Spleen (tissue), 11 donors: ENCODE measurements at regions not wholly inside any gene's neighbourhood (a gene's known extent, or its start where the extent isn't known, plus 50 kb on each side); places are given as distances from the start of the nearest gene placed in this dataset.

ENCODE experiments used
- DNase-seq: peaks from one replicate; pipeline ENCODE4 v3.0.0-alpha.2; 2020
- H3K27ac ChIP-seq, 8 donors: fragments of 200-600 bp; sonication (generic) in 7 of 8; 1 replicate in 4 of 8; 2 replicates in 4 of 8; pipeline versions ENCODE4 v1.5.0 to v1.8.0; 2016 to 2021; ENCODE audit warnings: inconsistent platforms in 4 of 8, mild to moderate bottlenecking in 4 of 8, moderate library complexity in 1 of 8
- H3K27me3 ChIP-seq, 7 donors: fragments of 200-600 bp; sonication (generic) in 6 of 7; replicated peaks in 1 of 7; 1 replicate in 4 of 7; 2 replicates in 3 of 7; pipeline versions ENCODE4 v1.5.0 to v1.8.0; 2016 to 2021; ENCODE audit warnings: inconsistent platforms in 3 of 7, mild to moderate bottlenecking in 1 of 7
- H3K36me3 ChIP-seq, 6 donors: fragments of 200-600 bp; sonication (generic) in 5 of 6; 1 replicate in 4 of 6; 2 replicates in 2 of 6; pipeline versions ENCODE4 v1.5.0 to v1.8.0; 2016 to 2021; ENCODE audit warnings: inconsistent platforms in 2 of 6
- H3K4me1 ChIP-seq, 6 donors: fragments of 200-600 bp; sonication (generic) in 5 of 6; 1 replicate in 3 of 6; 2 replicates in 3 of 6; pipeline versions ENCODE4 v1.5.0 to v1.8.0; 2016 to 2021; ENCODE audit warnings: inconsistent platforms in 3 of 6
- H3K4me3 ChIP-seq, 8 donors: fragments of 200-600 bp; sonication (generic) in 7 of 8; 1 replicate in 4 of 8; 2 replicates in 4 of 8; pipeline versions ENCODE4 v1.5.0 to v1.8.0; 2016 to 2021; ENCODE audit warnings: inconsistent platforms in 4 of 8, mild to moderate bottlenecking in 4 of 8, moderate library complexity in 2 of 8
- H3K9me3 ChIP-seq, 8 donors: fragments of 200-600 bp; sonication (generic) in 7 of 8; 1 replicate in 4 of 8; 2 replicates in 4 of 8; pipeline versions ENCODE4 v1.5.0 to v1.8.0; 2016 to 2021; ENCODE audit warnings: inconsistent platforms in 4 of 8
- POLR2A ChIP-seq, 3 donors: fragments of 450-650 bp; IDR thresholded peaks; one replicate each; pipeline ENCODE4 v1.5.1; 2017; ENCODE audit warnings: antibody characterized with exemption in 3 of 3, mild to moderate bottlenecking in 1 of 3
- POLR2AphosphoS5 ChIP-seq, 3 donors: sonication (generic); formaldehyde crosslinking; IDR thresholded peaks; one replicate each; pipeline ENCODE4 v1.5.1; 2017; ENCODE audit warnings: antibody characterized with exemption in 3 of 3
- WGBS, 5 donors: extraction: QIAGEN DNeasy Blood & Tissue Kit in 3 of 5; methylation state at CpG; one replicate each; pipeline versions ENCODE4 v1.1.5 to v1.1.7; 2013 to 2018; 5-methylcytosine and 5-hydroxymethylcytosine counted together
- intact Hi-C: fragments of 100-400 bp; cut with DNase I; formaldehyde crosslinking; loops from one replicate; pipeline ENCODE4 v1.15.0; 2023; ENCODE audit warnings: low total_unique reads
- TF ChIP-seq, protein P1 (sequence below), 11 experiments: fragments of 200-600 bp in 7 of 11; fragments of 450-650 bp in 4 of 11; sonication (generic) in 4 of 11; IDR thresholded peaks in 8 of 11; conservative IDR thresholded peaks in 3 of 11; 1 replicate in 7 of 11; 2 replicates in 4 of 11; pipeline versions ENCODE4 v1.4.0 to v1.8.0; 2016 to 2021; ENCODE audit warnings: antibody characterized with exemption in 11 of 11, inconsistent platforms in 4 of 11, mild to moderate bottlenecking in 1 of 11
- donor health status: healthy with polysubstance abuse.
- donor health status: DM: no; HTN: no; CAD: no; lungs with moderate emphysema.
- donor health status: DM: no; HTN: no; CAD: no.
- donor health status: Bipolar disorder and iron deficiency.
- donor health status: healthy.
- donor health status: DM: no; HTN: no; CAD: no.
- donor health status: DM: yes; HTN: yes; CAD: no.

DNA sequence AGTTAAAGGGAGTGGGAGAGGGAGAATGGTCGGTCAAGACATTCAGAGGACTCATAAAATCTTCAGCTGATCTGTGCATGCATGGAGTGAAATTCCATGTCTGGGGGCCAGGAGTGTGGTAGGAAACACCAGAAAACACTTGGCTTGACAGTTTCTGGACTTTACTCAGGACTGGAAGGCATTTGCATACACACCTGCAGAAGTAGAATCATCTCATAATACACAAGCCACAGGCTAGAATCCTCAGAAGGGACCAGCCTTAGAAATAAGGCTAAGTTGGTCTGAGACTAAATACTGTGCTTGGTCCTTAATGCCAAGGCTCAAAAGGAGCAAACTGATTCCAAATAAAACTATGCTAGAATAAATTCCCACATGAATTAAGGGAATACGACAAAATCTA is 328.1 kb upstream of the KITLG start:
- intact Hi-C loops: no loop called here
- WGBS, 5 donors: 85 to 97% (median 93%) methylated on average over 2 of the region's 2 CpGs

DNA sequence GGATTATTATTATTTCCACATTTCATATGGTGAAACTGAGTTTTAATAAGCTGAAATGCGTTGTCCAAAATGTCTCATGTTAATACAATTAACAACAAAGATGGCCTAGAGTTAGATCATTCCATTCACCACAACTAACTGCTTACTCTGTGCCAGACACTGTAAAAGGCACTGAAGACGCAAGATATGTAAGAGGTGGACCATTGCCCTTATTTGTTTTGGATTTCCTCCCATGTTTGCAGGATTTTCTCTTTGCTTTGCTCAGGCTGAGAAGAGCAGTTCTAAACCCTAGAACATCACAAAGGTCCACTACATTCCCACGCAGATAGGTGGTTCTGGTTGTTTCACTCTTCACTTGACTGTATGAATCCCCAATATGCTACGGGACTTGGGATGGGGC is 324.4 kb upstream of the KITLG start:
- peaks cover 0 to 4% (median 0%) of the 10 kb centered on the region in 8 donors for H3K9me3 ChIP-seq
- TF ChIP-seq, protein P1, sequence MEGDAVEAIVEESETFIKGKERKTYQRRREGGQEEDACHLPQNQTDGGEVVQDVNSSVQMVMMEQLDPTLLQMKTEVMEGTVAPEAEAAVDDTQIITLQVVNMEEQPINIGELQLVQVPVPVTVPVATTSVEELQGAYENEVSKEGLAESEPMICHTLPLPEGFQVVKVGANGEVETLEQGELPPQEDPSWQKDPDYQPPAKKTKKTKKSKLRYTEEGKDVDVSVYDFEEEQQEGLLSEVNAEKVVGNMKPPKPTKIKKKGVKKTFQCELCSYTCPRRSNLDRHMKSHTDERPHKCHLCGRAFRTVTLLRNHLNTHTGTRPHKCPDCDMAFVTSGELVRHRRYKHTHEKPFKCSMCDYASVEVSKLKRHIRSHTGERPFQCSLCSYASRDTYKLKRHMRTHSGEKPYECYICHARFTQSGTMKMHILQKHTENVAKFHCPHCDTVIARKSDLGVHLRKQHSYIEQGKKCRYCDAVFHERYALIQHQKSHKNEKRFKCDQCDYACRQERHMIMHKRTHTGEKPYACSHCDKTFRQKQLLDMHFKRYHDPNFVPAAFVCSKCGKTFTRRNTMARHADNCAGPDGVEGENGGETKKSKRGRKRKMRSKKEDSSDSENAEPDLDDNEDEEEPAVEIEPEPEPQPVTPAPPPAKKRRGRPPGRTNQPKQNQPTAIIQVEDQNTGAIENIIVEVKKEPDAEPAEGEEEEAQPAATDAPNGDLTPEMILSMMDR (IDR thresholded peaks at IDR 0.05 in 8 of 11, conservative IDR thresholded peaks at IDR 0.05 in 3 of 11): no peak
- intact Hi-C loops: no loop called here
- DNase-seq: no peak
- H3K36me3 ChIP-seq: no peaks in the 10 kb centered on the region
- H3K27me3 ChIP-seq: no peaks in the 10 kb centered on the region
- no peak overlapping the region for H3K27ac ChIP-seq
- WGBS, 5 donors: 86 to 94% (median 87%) methylated on average over 4 of the region's 4 CpGs
- H3K4me1 ChIP-seq: no peaks in the 10 kb centered on the region
- H3K4me3 ChIP-seq: no peak overlapping the region

More for the DNA sequence above, 328.1 kb upstream of the KITLG start:
- Histone ChIP-seq H3K27ac (no peak overlapping the region), H3K36me3 (no peaks in the 10 kb centered on the region), H3K4me3 (no peak overlapping the region), H3K27me3 (no peaks in the 10 kb centered on the region), H3K4me1 (no peaks in the 10 kb centered on the region), H3K9me3 (peaks cover 0 to 23% (median 8%) of the 10 kb centered on the region in 8 donors)
- no peak for DNase-seq
- no peak for TF ChIP-seq POLR2A (IDR thresholded peaks at IDR 0.05)
- TF ChIP-seq POLR2AphosphoS5 (IDR thresholded peaks at IDR 0.05): no peak
- TF ChIP-seq, protein P1 (IDR thresholded peaks at IDR 0.05 in 8 of 11, conservative IDR thresholded peaks at IDR 0.05 in 3 of 11): no peak

DNA sequence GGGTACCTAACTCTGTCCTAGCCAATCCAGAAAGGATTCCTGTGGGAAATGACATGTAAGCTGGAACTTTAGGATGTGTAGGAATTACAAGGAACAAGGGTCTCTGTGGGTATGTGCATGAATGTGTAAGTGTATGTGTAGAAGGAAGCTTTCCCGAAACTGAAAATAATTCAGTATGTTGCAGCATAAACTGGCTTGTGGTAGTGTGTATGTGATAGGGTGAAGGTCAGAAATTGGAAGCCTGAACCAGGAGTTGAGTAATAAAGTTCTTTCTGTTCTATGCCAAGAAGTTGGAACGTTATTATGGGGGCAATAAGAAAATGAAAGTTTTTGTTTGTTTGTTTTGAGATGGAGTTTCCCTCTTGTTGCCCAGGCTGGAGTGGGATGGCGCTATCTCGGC is 323.1 kb upstream of the KITLG start:
- no peaks in the 10 kb centered on the region for H3K4me1 ChIP-seq
- no peak overlapping the region for H3K27ac ChIP-seq
- H3K4me3 ChIP-seq: no peak overlapping the region
- intact Hi-C loops: no loop called here
- 84 to 92% (median 88%) methylated on average over 4 of the region's 4 CpGs for whole genome bisulfite sequencing, 5 donors
- no peak for DNase-seq
- no peaks in the 10 kb centered on the region for H3K36me3 ChIP-seq
- no peaks in the 10 kb centered on the region for H3K27me3 ChIP-seq
- H3K9me3 ChIP-seq: peaks cover 0 to 2% (median 0%) of the 10 kb centered on the region in 8 donors
- TF ChIP-seq POLR2A (IDR thresholded peaks at IDR 0.05): no peak
- TF ChIP-seq POLR2AphosphoS5 (IDR thresholded peaks at IDR 0.05): no peak
- TF ChIP-seq, protein P1 (IDR thresholded peaks at IDR 0.05 in 8 of 11, conservative IDR thresholded peaks at IDR 0.05 in 3 of 11): no peak

DNA sequence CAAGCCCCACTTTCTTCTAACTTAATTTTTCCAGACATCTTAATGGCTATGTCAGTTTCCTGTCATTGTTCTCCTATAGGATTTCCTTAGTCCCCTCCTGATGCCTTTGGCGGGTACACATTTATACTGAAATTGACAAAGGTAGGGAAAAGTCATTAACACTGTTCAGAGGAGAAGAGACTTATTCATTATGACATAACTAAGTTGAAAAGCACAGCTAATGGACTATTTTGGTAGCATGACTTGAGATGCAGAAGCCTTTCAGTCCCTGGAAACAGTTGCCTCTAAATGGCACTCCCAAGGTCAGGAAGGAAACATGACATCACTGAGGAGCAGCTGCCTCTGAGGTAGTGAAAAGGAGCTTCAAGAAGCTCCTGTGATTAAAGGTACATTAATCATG is 317.5 kb upstream of the KITLG start:
- DNase-seq: no peak
- H3K36me3 ChIP-seq: no peaks in the 10 kb centered on the region
- TF ChIP-seq POLR2AphosphoS5 (IDR thresholded peaks at IDR 0.05) (no peak), POLR2A (IDR thresholded peaks at IDR 0.05) (no peak)
- TF ChIP-seq, protein P1 (IDR thresholded peaks at IDR 0.05 in 8 of 11, conservative IDR thresholded peaks at IDR 0.05 in 3 of 11): no peak
- no peaks in the 10 kb centered on the region for H3K9me3 ChIP-seq
- 69 to 79% (median 71%) methylated on average over 1 of the region's 1 CpG for WGBS, 5 donors
- H3K4me3 ChIP-seq: no peak overlapping the region
- H3K4me1 ChIP-seq: no peaks in the 10 kb centered on the region
- H3K27ac ChIP-seq: no peak overlapping the region
- intact Hi-C loops: no loop called here
- no peaks in the 10 kb centered on the region for H3K27me3 ChIP-seq
